Body of pancreas (tissue), 4 donors: ENCODE measurements at regions not wholly inside any gene's neighbourhood (a gene's known extent, or its start where the extent isn't known, plus 50 kb on each side); places are given as distances from the start of the nearest gene placed in this dataset.

ENCODE experiments used
- CTCF ChIP-seq, 7 experiments: fragments of 450-650 bp in 4 of 7; fragments of 200-600 bp in 3 of 7; sonication (generic) in 3 of 7; IDR thresholded peaks; one replicate each; pipeline ENCODE4 v1.5.1; 2016 to 2019; ENCODE audit warnings: antibody characterized with exemption in 7 of 7
- POLR2A ChIP-seq, 3 donors: fragments of 450-650 bp; IDR thresholded peaks; one replicate each; pipeline ENCODE4 v1.6.1; 2016; ENCODE audit warnings: antibody characterized with exemption in 3 of 3, mild to moderate bottlenecking in 2 of 3

GRCh38 chr3:180265551-180265950, 228.8 kb upstream of the PEX5L start:
- TF ChIP-seq CTCF (IDR thresholded peaks at IDR 0.05): no peak
- TF ChIP-seq POLR2A (IDR thresholded peaks at IDR 0.05): no peak
